Lung (tissue), 11 donors: ENCODE measurements at regions not wholly inside any gene's neighbourhood (a gene's known extent, or its start where the extent isn't known, plus 50 kb on each side); places are given as distances from the start of the nearest gene placed in this dataset.

Experiments used
- ATAC-seq: fragments of 200-7000 bp; cut with Tn5 transposase; one replicate; pipeline ENCODE4 v1.9.1; 2020; ENCODE audit warnings: moderate number of reproducible peaks; ENCODE audit not compliant: insufficient read depth, low FRiP score
- DNase-seq, 3 donors: peaks; one replicate each; pipeline ENCODE4 v3.0.0-alpha.2; 2013 to 2017
- H3K27ac ChIP-seq, 2 donors: one replicate each; pipeline ENCODE4 v1.5.1; 2013; ENCODE audit warnings: mild to moderate bottlenecking in 2 of 2, moderate library complexity in 2 of 2, control low read depth in 1 of 2, inconsistent platforms in 1 of 2, low read depth in 1 of 2, low read length in 1 of 2
- H3K27me3 ChIP-seq, 3 donors: one replicate each; pipeline ENCODE4 v1.5.1; 2013; ENCODE audit warnings: low read length in 2 of 3; ENCODE audit not compliant: control insufficient read depth in 3 of 3, insufficient read depth in 3 of 3
- H3K36me3 ChIP-seq, 4 donors: one replicate each; pipeline ENCODE4 v1.5.1; 2013; ENCODE audit warnings: low read length in 4 of 4, mild to moderate bottlenecking in 1 of 4, moderate library complexity in 1 of 4; ENCODE audit not compliant: control insufficient read depth in 4 of 4, insufficient read depth in 4 of 4
- H3K4me1 ChIP-seq, 5 donors: one replicate each; pipeline ENCODE4 v1.5.1; 2013; ENCODE audit warnings: low read length in 5 of 5, mild to moderate bottlenecking in 2 of 5, moderate library complexity in 1 of 5; ENCODE audit not compliant: control insufficient read depth in 5 of 5, insufficient read depth in 5 of 5
- H3K4me3 ChIP-seq: one replicate; pipeline ENCODE4 v1.5.1; 2013; ENCODE audit warnings: mild to moderate bottlenecking, control low read depth, moderate library complexity
- H3K9ac ChIP-seq, 2 donors: one replicate each; pipeline ENCODE4 v1.5.1; 2013; ENCODE audit warnings: low read length in 2 of 2, control low read depth in 1 of 2; ENCODE audit not compliant: insufficient read depth in 1 of 2
- H3K9me3 ChIP-seq, 4 donors: one replicate each; pipeline ENCODE4 v1.5.1; 2013; ENCODE audit warnings: low read length in 3 of 4, mild to moderate bottlenecking in 1 of 4, moderate library complexity in 1 of 4; ENCODE audit not compliant: control insufficient read depth in 4 of 4, insufficient read depth in 3 of 4
- WGBS, 2 donors: extraction: QIAGEN DNeasy Blood & Tissue Kit; methylation state at CpG; one replicate each; pipeline ENCODE4 v1.1.7; 2013; 5-methylcytosine and 5-hydroxymethylcytosine counted together
- TF ChIP-seq, protein P1 (sequence below): IDR thresholded peaks from 2 replicates; pipeline ENCODE4 v1.5.1; 2012; ENCODE audit warnings: mild to moderate bottlenecking; ENCODE audit errors: control extremely low read depth, extremely low read depth
- donor health status: control.
- donor health status: control.
- donor health status: Bipolar disorder and iron deficiency.
- donor health status: healthy.
- donor health status: DM: yes; HTN: yes; CAD: no.

GRCh38 chr6:140879946-140880345 lies 1252.8 kb upstream of the GJE1 start:
- TF ChIP-seq, protein P1, sequence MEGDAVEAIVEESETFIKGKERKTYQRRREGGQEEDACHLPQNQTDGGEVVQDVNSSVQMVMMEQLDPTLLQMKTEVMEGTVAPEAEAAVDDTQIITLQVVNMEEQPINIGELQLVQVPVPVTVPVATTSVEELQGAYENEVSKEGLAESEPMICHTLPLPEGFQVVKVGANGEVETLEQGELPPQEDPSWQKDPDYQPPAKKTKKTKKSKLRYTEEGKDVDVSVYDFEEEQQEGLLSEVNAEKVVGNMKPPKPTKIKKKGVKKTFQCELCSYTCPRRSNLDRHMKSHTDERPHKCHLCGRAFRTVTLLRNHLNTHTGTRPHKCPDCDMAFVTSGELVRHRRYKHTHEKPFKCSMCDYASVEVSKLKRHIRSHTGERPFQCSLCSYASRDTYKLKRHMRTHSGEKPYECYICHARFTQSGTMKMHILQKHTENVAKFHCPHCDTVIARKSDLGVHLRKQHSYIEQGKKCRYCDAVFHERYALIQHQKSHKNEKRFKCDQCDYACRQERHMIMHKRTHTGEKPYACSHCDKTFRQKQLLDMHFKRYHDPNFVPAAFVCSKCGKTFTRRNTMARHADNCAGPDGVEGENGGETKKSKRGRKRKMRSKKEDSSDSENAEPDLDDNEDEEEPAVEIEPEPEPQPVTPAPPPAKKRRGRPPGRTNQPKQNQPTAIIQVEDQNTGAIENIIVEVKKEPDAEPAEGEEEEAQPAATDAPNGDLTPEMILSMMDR, result no peak
- no peak for ATAC-seq
- H3K4me1 ChIP-seq, result no peaks in the 10 kb centered on the region
- no peak overlapping the region for H3K4me3 ChIP-seq
- H3K36me3 ChIP-seq, result no peaks in the 10 kb centered on the region
- DNase-seq, result peak in 2 of 3 donors; percentile 25 to 54
- H3K9me3 ChIP-seq, result peaks cover 0 to 4% (median 0%) of the 10 kb centered on the region in 4 donors
- no peak overlapping the region for H3K27ac ChIP-seq
- no peak overlapping the region for H3K9ac ChIP-seq
- no peaks in the 10 kb centered on the region for H3K27me3 ChIP-seq

DNA sequence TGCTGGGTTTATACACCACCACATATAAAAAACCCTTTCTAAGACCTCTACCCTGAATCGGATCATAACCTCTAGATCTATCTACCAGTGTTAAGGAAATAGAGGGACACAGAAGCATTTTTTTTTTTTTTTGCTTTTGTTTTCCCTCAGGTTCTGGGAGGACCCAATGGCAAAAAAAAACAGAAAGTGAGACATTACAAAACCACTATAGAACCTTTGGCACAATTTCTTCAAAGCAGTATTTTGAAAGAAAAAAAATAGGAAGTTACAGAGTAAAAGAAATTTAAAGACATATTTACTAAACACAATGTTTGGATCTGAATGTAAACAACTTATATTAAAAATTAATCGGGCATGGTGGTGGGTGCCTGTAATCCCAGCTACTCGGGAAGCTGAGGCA lies 1258.7 kb upstream of the GJE1 start:
- no peak overlapping the region for H3K27ac ChIP-seq
- H3K4me3 ChIP-seq, result no peak overlapping the region
- H3K27me3 ChIP-seq, result no peaks in the 10 kb centered on the region
- no peak for DNase-seq
- H3K36me3 ChIP-seq, result no peaks in the 10 kb centered on the region
- no peak for ATAC-seq
- 93 to 94% methylated on average over 3 of the region's 3 CpGs for WGBS, 2 donors
- H3K4me1 ChIP-seq, result no peaks in the 10 kb centered on the region
- TF ChIP-seq, protein P1, result no peak
- H3K9me3 ChIP-seq, result peaks cover 0 to 4% (median 0%) of the 10 kb centered on the region in 4 donors
- no peak overlapping the region for H3K9ac ChIP-seq

- no peaks in the 10 kb centered on the region for H3K27me3 ChIP-seq
- no peak overlapping the region for H3K4me3 ChIP-seq
- DNase-seq, result no peak
- no peak for ATAC-seq
- H3K36me3 ChIP-seq, result no peaks in the 10 kb centered on the region
- H3K27ac ChIP-seq, result no peak overlapping the region
- no peaks in the 10 kb centered on the region for H3K4me1 ChIP-seq
- peaks cover 0 to 4% (median 0%) of the 10 kb centered on the region in 4 donors for H3K9me3 ChIP-seq
- TF ChIP-seq, protein P1, result no peak
- no peak overlapping the region for H3K9ac ChIP-seq
Observed at GRCh38 chr6:140872885-140873284, 1259.8 kb upstream of the GJE1 start.

DNA sequence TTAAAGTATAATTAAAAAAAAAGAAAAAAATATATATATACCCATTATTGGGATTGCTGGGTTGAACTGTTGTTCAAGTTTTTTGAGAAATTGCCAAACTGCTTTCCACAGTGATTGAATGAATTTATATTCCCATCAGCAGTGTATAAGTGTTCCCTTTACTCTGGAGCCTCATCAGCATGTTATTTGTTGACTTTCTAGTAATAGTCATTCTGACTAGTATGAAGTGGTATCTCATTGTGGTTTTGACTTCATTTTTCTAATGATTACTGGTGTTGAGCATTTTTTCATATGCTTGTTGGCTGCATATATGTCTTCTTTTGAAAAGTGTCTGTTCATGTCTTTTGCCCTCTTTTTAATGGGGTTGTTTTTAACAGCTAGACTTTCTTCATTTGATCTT lies 1260.8 kb upstream of the GJE1 start:
- H3K27ac ChIP-seq, result no peak overlapping the region
- H3K9me3 ChIP-seq, result peaks cover 0 to 4% (median 0%) of the 10 kb centered on the region in 4 donors
- no peaks in the 10 kb centered on the region for H3K27me3 ChIP-seq
- H3K4me1 ChIP-seq, result no peaks in the 10 kb centered on the region
- no peak for ATAC-seq
- H3K4me3 ChIP-seq, result no peak overlapping the region
- no peaks in the 10 kb centered on the region for H3K36me3 ChIP-seq
- DNase-seq, result no peak
- TF ChIP-seq, protein P1, result no peak
- no peak overlapping the region for H3K9ac ChIP-seq
